ENCODE measurements at regions not wholly inside any gene's neighbourhood (a gene's known extent, or its start where the extent isn't known, plus 50 kb on each side); places are given as distances from the start of the nearest gene placed in this dataset.

GRCh38 chr20:61163031-61163430, 89.0 kb upstream of the CDH4 start:
- no peak for DNase-seq (ENCODE audit: low read depth)

- DNase-seq (ENCODE audit: low read depth) = no peak
These were observed 85.7 kb upstream of the CDH4 start for GRCh38 chr20:61166324-61166723.

GRCh38 chr20:61168605-61169004, 83.5 kb upstream of the CDH4 start:
- no peak for DNase-seq (ENCODE audit: low read depth)

- DNase-seq (ENCODE audit: low read depth) = no peak
These were observed 82.2 kb upstream of the CDH4 start for GRCh38 chr20:61169874-61170273.

- DNase-seq (ENCODE audit: low read depth) = no peak
These were observed 81.4 kb upstream of the CDH4 start for GRCh38 chr20:61170496-61171320.

- DNase-seq (ENCODE audit: low read depth) = no peak
These were observed 78.8 kb upstream of the CDH4 start for GRCh38 chr20:61173267-61173666.

- no peak for DNase-seq (ENCODE audit: low read depth)
These were observed 77.9 kb upstream of the CDH4 start for GRCh38 chr20:61173961-61174725.

- DNase-seq (ENCODE audit: low read depth) = no peak
These were observed 75.2 kb upstream of the CDH4 start for GRCh38 chr20:61176874-61177273.

- no peak for DNase-seq (ENCODE audit: low read depth)
These were observed 73.5 kb upstream of the CDH4 start for GRCh38 chr20:61178551-61179071.

- no peak for DNase-seq (ENCODE audit: low read depth)
These were observed 67.9 kb upstream of the CDH4 start for GRCh38 chr20:61184194-61184593.

- DNase-seq (ENCODE audit: low read depth) = no peak
These were observed 66.9 kb upstream of the CDH4 start for GRCh38 chr20:61185181-61185580.

GRCh38 chr20:61185841-61186601, 66.0 kb upstream of the CDH4 start:
- peak; percentile 96 for DNase-seq (ENCODE audit: low read depth)

GRCh38 chr20:61186771-61187472, 65.1 kb upstream of the CDH4 start:
- no peak for DNase-seq (ENCODE audit: low read depth)

GRCh38 chr20:61189534-61189933, 62.5 kb upstream of the CDH4 start:
- no peak for DNase-seq (ENCODE audit: low read depth)

- no peak for DNase-seq (ENCODE audit: low read depth)
These were observed 61.0 kb upstream of the CDH4 start for GRCh38 chr20:61191096-61191495.

GRCh38 chr20:61192337-61192950, 59.6 kb upstream of the CDH4 start:
- no peak for DNase-seq (ENCODE audit: low read depth)

GRCh38 chr20:61193164-61193563, 58.9 kb upstream of the CDH4 start:
- DNase-seq (ENCODE audit: low read depth) = no peak

Data from non-pigmented ciliary epithelial cell (primary cell).